Epithelial cell of prostate (primary cell): ENCODE measurements at regions not wholly inside any gene's neighbourhood (a gene's known extent, or its start where the extent isn't known, plus 50 kb on each side); places are given as distances from the start of the nearest gene placed in this dataset.
"Not testable (repeated sequence)": the region's sequence is repeated elsewhere in the genome, so short reads cannot be mapped to it uniquely, and the experiment has no call there.

Source experiments
- DNase-seq: peaks from one replicate; pipeline ENCODE4 v3.0.0-alpha.2; 2011; ENCODE audit warnings: low read depth, low spot score
- H3K27ac ChIP-seq: fragments of 450-650 bp; 2 replicates; pipeline ENCODE4 v1.5.1; 2017; ENCODE audit warnings: mild to moderate bottlenecking

- DNase-seq: no peak
Observed at GRCh38 chr4:28296239-28296638, 1435.6 kb downstream of the STIM2 start.

GRCh38 chr4:28310926-28311325 is 1450.3 kb downstream of the STIM2 start:
- H3K27ac ChIP-seq: no peak overlapping the region
- no peak for DNase-seq

More at GRCh38 chr4:28296239-28296638, 1435.6 kb downstream of the STIM2 start:
- no peak overlapping the region for H3K27ac ChIP-seq

GRCh38 chr4:28312497-28312896 is 1451.9 kb downstream of the STIM2 start:
- not testable (repeated sequence) for H3K27ac ChIP-seq, DNase-seq

GRCh38 chr4:28313729-28314713 is 1453.4 kb downstream of the STIM2 start:
- no peak for DNase-seq
- H3K27ac ChIP-seq: no peak overlapping the region

- no peak for DNase-seq
- no peak overlapping the region for H3K27ac ChIP-seq
Observed at GRCh38 chr4:28317221-28317620, 1456.6 kb downstream of the STIM2 start.

GRCh38 chr4:28334249-28334648 is 1473.6 kb downstream of the STIM2 start:
- H3K27ac ChIP-seq: no peak overlapping the region

GRCh38 chr4:28341784-28342183 is 1481.1 kb downstream of the STIM2 start:
- DNase-seq: no peak
- no peak overlapping the region for H3K27ac ChIP-seq

More at GRCh38 chr4:28334249-28334648, 1473.6 kb downstream of the STIM2 start:
- DNase-seq: no peak

- DNase-seq: no peak
- peak overlapping the region; percentile 39 for H3K27ac ChIP-seq
Observed at GRCh38 chr4:28350485-28350884, 1489.8 kb downstream of the STIM2 start.

- DNase-seq: no peak
- H3K27ac ChIP-seq: peak overlapping the region; percentile 39
Observed at GRCh38 chr4:28351102-28351501, 1490.5 kb downstream of the STIM2 start.

- peak overlapping the region; percentile 39 for H3K27ac ChIP-seq
- peak; percentile 3 for DNase-seq
Observed at GRCh38 chr4:28351826-28352225, 1491.2 kb downstream of the STIM2 start.

GRCh38 chr4:28354880-28355656 is 1494.4 kb downstream of the STIM2 start:
- no peak for DNase-seq

GRCh38 chr4:28357990-28358389 is 1497.3 kb downstream of the STIM2 start:
- H3K27ac ChIP-seq: no peak overlapping the region
- DNase-seq: no peak

More at GRCh38 chr4:28354880-28355656, 1494.4 kb downstream of the STIM2 start:
- no peak overlapping the region for H3K27ac ChIP-seq

GRCh38 chr4:28358606-28359005 is 1498.0 kb downstream of the STIM2 start:
- H3K27ac ChIP-seq: no peak overlapping the region
- DNase-seq: no peak

- no peak for DNase-seq
- no peak overlapping the region for H3K27ac ChIP-seq
Observed at GRCh38 chr4:28360681-28361080, 1500.0 kb downstream of the STIM2 start.

GRCh38 chr4:28362169-28362568 is 1501.5 kb downstream of the STIM2 start:
- no peak overlapping the region for H3K27ac ChIP-seq
- no peak for DNase-seq

- H3K27ac ChIP-seq: peak overlapping the region; percentile 91
- no peak for DNase-seq
Observed at GRCh38 chr4:28369499-28369898, 1508.9 kb downstream of the STIM2 start.

- DNase-seq: no peak
- peak overlapping the region; percentile 91 for H3K27ac ChIP-seq
Observed at GRCh38 chr4:28373191-28373590, 1512.5 kb downstream of the STIM2 start.

GRCh38 chr4:28373601-28374000 is 1513.0 kb downstream of the STIM2 start:
- peak; percentile 2 for DNase-seq
- H3K27ac ChIP-seq: peak overlapping the region; percentile 91

- no peak for DNase-seq
- no peak overlapping the region for H3K27ac ChIP-seq
Observed at GRCh38 chr4:28378109-28378830, 1517.6 kb downstream of the STIM2 start.

- H3K27ac ChIP-seq: no peak overlapping the region
- DNase-seq: no peak
Observed at GRCh38 chr4:28385801-28386200, 1525.2 kb downstream of the STIM2 start.
